SK-N-SH (cell line): ENCODE measurements at regions not wholly inside any gene's neighbourhood (a gene's known extent, or its start where the extent isn't known, plus 50 kb on each side); places are given as distances from the start of the nearest gene placed in this dataset.

ENCODE experiments used
- CTCF ChIA-PET: fragments of 300-600, 350-600 bp; formaldehyde crosslinking; extraction: SDS; loops from one replicate; lab custom pipeline; 2021; lab: Yijun Ruan, JAX
- POLR2A ChIA-PET: fragments of 350-600 bp; sonication (Branson Sonifier 250); formaldehyde crosslinking; extraction: SDS; loops from one replicate; lab custom pipeline; 2020; ENCODE audit warnings: antibody characterized with exemption, inconsistent platforms; lab: Yijun Ruan, JAX
- DNase-seq: peaks from one replicate; pipeline ENCODE4 v3.0.0; 2012
- H2AFZ ChIP-seq: fragments of 200-600 bp; sonication (generic); 2 replicates; pipeline ENCODE4 v1.8.1; 2016; ENCODE audit warnings: antibody characterized with exemption, mild to moderate bottlenecking, low read depth
- H3F3A ChIP-seq: fragments of 200-600 bp; sonication (generic); replicated peaks from 2 replicates; pipeline ENCODE3; 2016; ENCODE audit warnings: antibody characterized with exemption, mild to moderate bottlenecking; ENCODE audit not compliant: insufficient read depth
- H3K27ac ChIP-seq, 2 experiments: fragments of 200-500 bp in 1 of 2; fragments of 200-600 bp in 1 of 2; sonication (Bioruptor generic) in 1 of 2; sonication (generic), shearing (Covaris generic) in 1 of 2; 2 replicates each; pipeline versions ENCODE4 v1.5.1 to v1.6.1; 2014 to 2016; ENCODE audit warnings: low read depth in 2 of 2, inconsistent platforms in 1 of 2, low read length in 1 of 2, mild to moderate bottlenecking in 1 of 2, mixed read lengths in 1 of 2
- H3K27me3 ChIP-seq: fragments of 200-600 bp; sonication (generic), shearing (Covaris generic); 2 replicates; pipeline ENCODE4 v1.6.1; 2016; ENCODE audit warnings: mixed run types; ENCODE audit not compliant: insufficient read depth
- H3K36me3 ChIP-seq, 2 experiments: fragments of 200-500 bp in 1 of 2; fragments of 200-600 bp in 1 of 2; sonication (Bioruptor generic) in 1 of 2; sonication (generic) in 1 of 2; replicated peaks in 1 of 2; 2 replicates each; pipeline versions ENCODE3 to v1.5.1; 2014 to 2016; ENCODE audit warnings: low read length in 1 of 2, mild to moderate bottlenecking in 1 of 2; ENCODE audit not compliant: insufficient read depth in 2 of 2, control insufficient read depth in 1 of 2
- H3K4me1 ChIP-seq, 2 experiments: fragments of 200-500 bp in 1 of 2; fragments of 200-600 bp in 1 of 2; sonication (Bioruptor generic) in 1 of 2; sonication (generic), shearing (Covaris generic) in 1 of 2; 2 replicates each; pipeline versions ENCODE4 v1.5.1 to v1.6.1; 2014 to 2016; ENCODE audit warnings: low read depth in 1 of 2, low read length in 1 of 2, mixed run types in 1 of 2; ENCODE audit not compliant: insufficient read depth in 2 of 2, control insufficient read depth in 1 of 2
- H3K4me2 ChIP-seq: fragments of 200-600 bp; sonication (generic), shearing (Covaris generic); 2 replicates; pipeline ENCODE4 v1.6.1; 2017; ENCODE audit warnings: mixed run types
- H3K4me3 ChIP-seq, 2 experiments: fragments of 200-500 bp in 1 of 2; fragments of 200-600 bp in 1 of 2; sonication (Bioruptor generic) in 1 of 2; sonication (generic), shearing (Covaris generic) in 1 of 2; 2 replicates each; pipeline versions ENCODE4 v1.5.1 to v1.8.1; 2014 to 2016; ENCODE audit warnings: low read depth in 2 of 2, inconsistent platforms in 1 of 2, low read length in 1 of 2, mild to moderate bottlenecking in 1 of 2, mixed read lengths in 1 of 2, moderate library complexity in 1 of 2
- H3K79me2 ChIP-seq: fragments of 200-600 bp; sonication (generic); 2 replicates; pipeline ENCODE4 v1.8.1; 2017; ENCODE audit warnings: mild to moderate bottlenecking; ENCODE audit not compliant: insufficient read depth
- H3K9ac ChIP-seq: fragments of 200-600 bp; sonication (generic); 2 replicates; pipeline ENCODE4 v1.6.1; 2017; ENCODE audit warnings: mixed run types
- H3K9me2 ChIP-seq: fragments of 200-600 bp; sonication (generic); 2 replicates; pipeline ENCODE4 v1.6.1; 2017; ENCODE audit warnings: mixed run types
- H3K9me3 ChIP-seq: fragments of 200-600 bp; sonication (generic); 2 replicates; pipeline ENCODE4 v1.6.1; 2017; ENCODE audit warnings: mixed run types, mild to moderate bottlenecking, moderate library complexity
- H4K20me1 ChIP-seq: fragments of 200-600 bp; sonication (generic); 2 replicates; pipeline ENCODE4 v1.6.1; 2017; ENCODE audit warnings: mild to moderate bottlenecking, mixed run types; ENCODE audit not compliant: insufficient read depth
- ELF1 ChIP-seq: IDR thresholded peaks from 2 replicates; pipeline ENCODE4 v1.4.0; 2012
- FOSL2 ChIP-seq: IDR thresholded peaks from 2 replicates; pipeline ENCODE4 v1.4.0; 2012; ENCODE audit warnings: low read depth, mild to moderate bottlenecking, moderate library complexity, borderline replicate concordance
- GABPA ChIP-seq: IDR thresholded peaks from 2 replicates; pipeline ENCODE4 v1.4.0; 2012; ENCODE audit warnings: low read depth, mild to moderate bottlenecking
- GATA2 ChIP-seq: sonication (generic); formaldehyde crosslinking; IDR thresholded peaks from 2 replicates; pipeline ENCODE4 v1.5.0; 2020; ENCODE audit warnings: mild to moderate bottlenecking, missing genetic modification reagents
- MEF2A ChIP-seq: IDR thresholded peaks from 2 replicates; pipeline ENCODE4 v1.4.0; 2012; ENCODE audit warnings: low read depth, borderline replicate concordance
- NFIC ChIP-seq: IDR thresholded peaks from 2 replicates; pipeline ENCODE4 v1.4.0; 2012; ENCODE audit warnings: borderline replicate concordance
- NRF1 ChIP-seq: IDR thresholded peaks from 2 replicates; pipeline ENCODE4 v1.6.1; 2012; ENCODE audit warnings: low read depth, mild to moderate bottlenecking, low read length
- RAD21 ChIP-seq: IDR thresholded peaks from 2 replicates; pipeline ENCODE4 v1.6.1; 2012; ENCODE audit warnings: mild to moderate bottlenecking, low read length
- RXRA ChIP-seq: IDR thresholded peaks from 2 replicates; pipeline ENCODE4 v1.4.0; 2012; ENCODE audit warnings: low read depth, mild to moderate bottlenecking, borderline replicate concordance
- SMC3 ChIP-seq: IDR thresholded peaks from 2 replicates; pipeline ENCODE4 v1.6.1; 2012; ENCODE audit warnings: low read depth, low read length, improper control_type of control experiment
- TAF1 ChIP-seq: IDR thresholded peaks from 2 replicates; pipeline ENCODE4 v1.6.1; 2012; ENCODE audit warnings: low read depth, mild to moderate bottlenecking, low read length, moderate library complexity, borderline replicate concordance
- TCF12 ChIP-seq: IDR thresholded peaks from 2 replicates; pipeline ENCODE4 v1.4.0; 2012
- TEAD4 ChIP-seq: IDR thresholded peaks from 2 replicates; pipeline ENCODE4 v1.4.0; 2012; ENCODE audit warnings: mild to moderate bottlenecking, borderline replicate concordance; ENCODE audit not compliant: insufficient read depth
- YY1 ChIP-seq: IDR thresholded peaks from 2 replicates; pipeline ENCODE4 v1.4.0; 2012; ENCODE audit warnings: low read depth, mild to moderate bottlenecking
- WGBS: methylation state at CpG from one replicate; pipeline ENCODE4 v1.1.6; 2017; ENCODE audit warnings: low lambda C conversion rate; 5-methylcytosine and 5-hydroxymethylcytosine counted together
- TF ChIP-seq, protein P1 (sequence below): IDR thresholded peaks from 2 replicates; pipeline ENCODE4 v1.4.0; 2012; ENCODE audit warnings: low read depth, borderline replicate concordance
- TF ChIP-seq, protein P2 (sequence below): fragments of 200-600 bp; sonication (generic); IDR thresholded peaks from 2 replicates; pipeline ENCODE4 v1.6.1; 2017; ENCODE audit warnings: antibody characterized with exemption, mild to moderate bottlenecking, moderate library complexity
- TF ChIP-seq, protein P3 (sequence below): IDR thresholded peaks from 2 replicates; pipeline ENCODE4 v1.6.1; 2012; ENCODE audit warnings: mild to moderate bottlenecking, low read depth, low read length, moderate library complexity
- TF ChIP-seq, protein P4 (sequence below): fragments of 150-350 bp; IDR thresholded peaks from 2 replicates; pipeline ENCODE4 v1.6.1; 2016; ENCODE audit warnings: mild to moderate bottlenecking, low read depth, low read length
- TF ChIP-seq, protein P5 (sequence below): IDR thresholded peaks from 2 replicates; pipeline ENCODE4 v1.4.0; 2012; ENCODE audit warnings: low read depth
- TF ChIP-seq, protein P6 (sequence below): fragments of 150-350 bp; IDR thresholded peaks from 2 replicates; pipeline ENCODE4 v1.6.1; 2017; ENCODE audit warnings: antibody characterized with exemption, low read length, low read depth, borderline replicate concordance

DNA sequence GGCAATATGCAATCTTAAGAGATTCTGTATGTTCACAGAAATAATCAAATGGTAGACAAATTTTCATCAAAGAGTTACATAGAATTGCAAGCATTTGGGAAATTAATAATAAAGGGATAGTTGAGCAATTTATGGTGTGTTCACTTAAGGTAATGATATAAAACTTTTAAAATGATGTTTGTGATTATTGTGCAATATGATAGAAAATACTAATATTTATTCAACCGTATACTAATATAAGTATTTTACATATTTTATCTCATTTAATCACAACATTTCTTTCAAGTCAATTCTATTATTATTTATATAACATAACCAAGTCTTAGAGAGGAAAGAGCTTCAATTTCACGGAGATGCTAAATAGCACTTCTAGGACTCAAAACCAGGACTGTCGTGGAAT, 716.8 kb upstream of the MIR17HG start:
- Histone ChIP-seq H3K4me1 (no peaks in the 10 kb centered on the region; a peak in 1 of 4 replicates), H3K4me2 (no peak overlapping the region), H3K27ac (no peak overlapping the region), H3K36me3 (no peaks in the 10 kb centered on the region), H3K4me3 (no peak overlapping the region), H2AFZ (no peak overlapping the region), H3F3A (no peaks in the 10 kb centered on the region), H3K9me3 (no peaks in the 10 kb centered on the region), H3K27me3 (no peaks in the 10 kb centered on the region), H3K9me2 (no peaks in the 10 kb centered on the region), H4K20me1 (no peaks in the 10 kb centered on the region), H3K79me2 (no peaks in the 10 kb centered on the region), H3K9ac (no peak overlapping the region)
- WGBS, result 86% methylated on average over 3 of the region's 3 CpGs
- ChIA-PET CTCF (no interaction called here), POLR2A (no interaction called here)
- DNase-seq, result no peak
- TF ChIP-seq SMC3 (no peak), TAF1 (no peak), YY1 (no peak), ELF1 (no peak), GATA2 (no peak), MEF2A (no peak), RAD21 (no peak), TCF12 (no peak), FOSL2 (no peak), TEAD4 (no peak), RXRA (no peak), NFIC (no peak), GABPA (no peak), NRF1 (no peak)
- TF ChIP-seq, protein P1, sequence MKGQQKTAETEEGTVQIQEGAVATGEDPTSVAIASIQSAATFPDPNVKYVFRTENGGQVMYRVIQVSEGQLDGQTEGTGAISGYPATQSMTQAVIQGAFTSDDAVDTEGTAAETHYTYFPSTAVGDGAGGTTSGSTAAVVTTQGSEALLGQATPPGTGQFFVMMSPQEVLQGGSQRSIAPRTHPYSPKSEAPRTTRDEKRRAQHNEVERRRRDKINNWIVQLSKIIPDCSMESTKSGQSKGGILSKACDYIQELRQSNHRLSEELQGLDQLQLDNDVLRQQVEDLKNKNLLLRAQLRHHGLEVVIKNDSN, result no peak
- TF ChIP-seq, protein P2, sequence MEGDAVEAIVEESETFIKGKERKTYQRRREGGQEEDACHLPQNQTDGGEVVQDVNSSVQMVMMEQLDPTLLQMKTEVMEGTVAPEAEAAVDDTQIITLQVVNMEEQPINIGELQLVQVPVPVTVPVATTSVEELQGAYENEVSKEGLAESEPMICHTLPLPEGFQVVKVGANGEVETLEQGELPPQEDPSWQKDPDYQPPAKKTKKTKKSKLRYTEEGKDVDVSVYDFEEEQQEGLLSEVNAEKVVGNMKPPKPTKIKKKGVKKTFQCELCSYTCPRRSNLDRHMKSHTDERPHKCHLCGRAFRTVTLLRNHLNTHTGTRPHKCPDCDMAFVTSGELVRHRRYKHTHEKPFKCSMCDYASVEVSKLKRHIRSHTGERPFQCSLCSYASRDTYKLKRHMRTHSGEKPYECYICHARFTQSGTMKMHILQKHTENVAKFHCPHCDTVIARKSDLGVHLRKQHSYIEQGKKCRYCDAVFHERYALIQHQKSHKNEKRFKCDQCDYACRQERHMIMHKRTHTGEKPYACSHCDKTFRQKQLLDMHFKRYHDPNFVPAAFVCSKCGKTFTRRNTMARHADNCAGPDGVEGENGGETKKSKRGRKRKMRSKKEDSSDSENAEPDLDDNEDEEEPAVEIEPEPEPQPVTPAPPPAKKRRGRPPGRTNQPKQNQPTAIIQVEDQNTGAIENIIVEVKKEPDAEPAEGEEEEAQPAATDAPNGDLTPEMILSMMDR, result no peak
- TF ChIP-seq, protein P3, sequence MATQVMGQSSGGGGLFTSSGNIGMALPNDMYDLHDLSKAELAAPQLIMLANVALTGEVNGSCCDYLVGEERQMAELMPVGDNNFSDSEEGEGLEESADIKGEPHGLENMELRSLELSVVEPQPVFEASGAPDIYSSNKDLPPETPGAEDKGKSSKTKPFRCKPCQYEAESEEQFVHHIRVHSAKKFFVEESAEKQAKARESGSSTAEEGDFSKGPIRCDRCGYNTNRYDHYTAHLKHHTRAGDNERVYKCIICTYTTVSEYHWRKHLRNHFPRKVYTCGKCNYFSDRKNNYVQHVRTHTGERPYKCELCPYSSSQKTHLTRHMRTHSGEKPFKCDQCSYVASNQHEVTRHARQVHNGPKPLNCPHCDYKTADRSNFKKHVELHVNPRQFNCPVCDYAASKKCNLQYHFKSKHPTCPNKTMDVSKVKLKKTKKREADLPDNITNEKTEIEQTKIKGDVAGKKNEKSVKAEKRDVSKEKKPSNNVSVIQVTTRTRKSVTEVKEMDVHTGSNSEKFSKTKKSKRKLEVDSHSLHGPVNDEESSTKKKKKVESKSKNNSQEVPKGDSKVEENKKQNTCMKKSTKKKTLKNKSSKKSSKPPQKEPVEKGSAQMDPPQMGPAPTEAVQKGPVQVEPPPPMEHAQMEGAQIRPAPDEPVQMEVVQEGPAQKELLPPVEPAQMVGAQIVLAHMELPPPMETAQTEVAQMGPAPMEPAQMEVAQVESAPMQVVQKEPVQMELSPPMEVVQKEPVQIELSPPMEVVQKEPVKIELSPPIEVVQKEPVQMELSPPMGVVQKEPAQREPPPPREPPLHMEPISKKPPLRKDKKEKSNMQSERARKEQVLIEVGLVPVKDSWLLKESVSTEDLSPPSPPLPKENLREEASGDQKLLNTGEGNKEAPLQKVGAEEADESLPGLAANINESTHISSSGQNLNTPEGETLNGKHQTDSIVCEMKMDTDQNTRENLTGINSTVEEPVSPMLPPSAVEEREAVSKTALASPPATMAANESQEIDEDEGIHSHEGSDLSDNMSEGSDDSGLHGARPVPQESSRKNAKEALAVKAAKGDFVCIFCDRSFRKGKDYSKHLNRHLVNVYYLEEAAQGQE, result no peak
- TF ChIP-seq, protein P4, sequence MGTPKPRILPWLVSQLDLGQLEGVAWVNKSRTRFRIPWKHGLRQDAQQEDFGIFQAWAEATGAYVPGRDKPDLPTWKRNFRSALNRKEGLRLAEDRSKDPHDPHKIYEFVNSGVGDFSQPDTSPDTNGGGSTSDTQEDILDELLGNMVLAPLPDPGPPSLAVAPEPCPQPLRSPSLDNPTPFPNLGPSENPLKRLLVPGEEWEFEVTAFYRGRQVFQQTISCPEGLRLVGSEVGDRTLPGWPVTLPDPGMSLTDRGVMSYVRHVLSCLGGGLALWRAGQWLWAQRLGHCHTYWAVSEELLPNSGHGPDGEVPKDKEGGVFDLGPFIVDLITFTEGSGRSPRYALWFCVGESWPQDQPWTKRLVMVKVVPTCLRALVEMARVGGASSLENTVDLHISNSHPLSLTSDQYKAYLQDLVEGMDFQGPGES, result no peak
- TF ChIP-seq, protein P5, sequence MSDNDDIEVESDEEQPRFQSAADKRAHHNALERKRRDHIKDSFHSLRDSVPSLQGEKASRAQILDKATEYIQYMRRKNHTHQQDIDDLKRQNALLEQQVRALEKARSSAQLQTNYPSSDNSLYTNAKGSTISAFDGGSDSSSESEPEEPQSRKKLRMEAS, result no peak
- TF ChIP-seq, protein P6, sequence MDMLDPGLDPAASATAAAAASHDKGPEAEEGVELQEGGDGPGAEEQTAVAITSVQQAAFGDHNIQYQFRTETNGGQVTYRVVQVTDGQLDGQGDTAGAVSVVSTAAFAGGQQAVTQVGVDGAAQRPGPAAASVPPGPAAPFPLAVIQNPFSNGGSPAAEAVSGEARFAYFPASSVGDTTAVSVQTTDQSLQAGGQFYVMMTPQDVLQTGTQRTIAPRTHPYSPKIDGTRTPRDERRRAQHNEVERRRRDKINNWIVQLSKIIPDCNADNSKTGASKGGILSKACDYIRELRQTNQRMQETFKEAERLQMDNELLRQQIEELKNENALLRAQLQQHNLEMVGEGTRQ, result no peak
